H1 (cell line): ENCODE measurements at regions not wholly inside any gene's neighbourhood (a gene's known extent, or its start where the extent isn't known, plus 50 kb on each side); places are given as distances from the start of the nearest gene placed in this dataset.

Experiments
- CTCF ChIA-PET: fragments of 300-600 bp; sonication (Branson Sonifier 250); formaldehyde crosslinking; loops from one replicate; lab custom pipeline; 2021; ENCODE audit not compliant: partially characterized antibody; lab: Charles Lee
- POLR2A ChIA-PET: fragments of 300-600 bp; sonication (Branson Sonifier 250); formaldehyde crosslinking; loops from one replicate; lab custom pipeline; 2021; ENCODE audit warnings: inconsistent platforms; ENCODE audit not compliant: partially characterized antibody; lab: Charles Lee
- DNase-seq, 2 experiments: peaks; one replicate each; pipeline versions ENCODE4 v3.0.0 to v3.0.0-alpha.2; 2010 to 2022; ENCODE audit warnings: low spot score in 2 of 2, low read depth in 1 of 2, mixed read lengths in 1 of 2
- FAIRE-seq: peaks from 2 replicates; lab custom pipeline; 2011; peaks lifted over from hg19 to GRCh38; lab: Jason Lieb, UNC
- H2AFZ ChIP-seq: 2 replicates; pipeline ENCODE4 v1.8.1; 2012; ENCODE audit warnings: low read length, inconsistent platforms
- H2AK5ac ChIP-seq: 2 replicates; pipeline ENCODE4 v1.6.1; 2013; ENCODE audit warnings: low read depth, low read length
- H2BK120ac ChIP-seq: replicated peaks from 2 replicates; pipeline ENCODE3; 2013; ENCODE audit warnings: low read depth, low read length, inconsistent platforms
- H2BK12ac ChIP-seq: 2 replicates; pipeline ENCODE4 v1.6.1; 2013; ENCODE audit warnings: low read depth, low read length
- H2BK15ac ChIP-seq: 2 replicates; pipeline ENCODE4 v1.6.1; 2013; ENCODE audit warnings: low read length
- H2BK20ac ChIP-seq: 2 replicates; pipeline ENCODE4 v1.6.1; 2013; ENCODE audit warnings: low read length
- H2BK5ac ChIP-seq: 2 replicates; pipeline ENCODE4 v1.6.1; 2013; ENCODE audit warnings: low read depth, low read length
- H3K14ac ChIP-seq: 2 replicates; pipeline ENCODE4 v1.6.1; 2013; ENCODE audit warnings: inconsistent platforms; ENCODE audit not compliant: insufficient read length
- H3K18ac ChIP-seq: 2 replicates; pipeline ENCODE4 v1.6.1; 2013; ENCODE audit warnings: low read length; ENCODE audit errors: extremely low read depth
- H3K23ac ChIP-seq: 2 replicates; pipeline ENCODE4 v1.6.1; 2013; ENCODE audit warnings: inconsistent platforms; ENCODE audit not compliant: insufficient read length
- H3K23me2 ChIP-seq: 2 replicates; pipeline ENCODE4 v1.6.1; 2013; ENCODE audit warnings: low read depth, low read length
- H3K27ac ChIP-seq: 2 replicates; pipeline ENCODE4 v1.6.1; 2011; ENCODE audit warnings: low read depth, low read length, inconsistent platforms
- H3K27me3 ChIP-seq, 4 experiments: replicated peaks in 1 of 4; 1 replicate in 1 of 4; 2 replicates in 3 of 4; pipeline versions ENCODE4 v1.6.1 to v1.8.1; 2011 to 2013; ENCODE audit warnings: low read length in 3 of 4, mild to moderate bottlenecking in 3 of 4, inconsistent platforms in 2 of 4, mixed read lengths in 2 of 4, moderate library complexity in 1 of 4; ENCODE audit not compliant: control insufficient read depth in 3 of 4, insufficient read depth in 3 of 4; ENCODE audit errors: extremely low read depth in 1 of 4
- H3K36me3 ChIP-seq, 4 experiments: 2 replicates each; pipeline versions ENCODE4 v1.6.1 to v1.8.1; 2011 to 2013; ENCODE audit warnings: mild to moderate bottlenecking in 4 of 4, low read length in 3 of 4, moderate library complexity in 2 of 4, control low read depth in 1 of 4, inconsistent platforms in 1 of 4; ENCODE audit not compliant: insufficient read depth in 4 of 4, control insufficient read depth in 2 of 4
- H3K4ac ChIP-seq: replicated peaks from 2 replicates; pipeline ENCODE3; 2013; ENCODE audit warnings: low read length, low read depth, mixed read lengths, inconsistent platforms; ENCODE audit not compliant: insufficient read length
- H3K4me1 ChIP-seq, 4 experiments: replicated peaks in 1 of 4; 1 replicate in 1 of 4; 2 replicates in 3 of 4; pipeline versions ENCODE4 v1.6.1 to v1.8.1; 2011 to 2013; ENCODE audit warnings: low read length in 3 of 4, inconsistent platforms in 2 of 4, mixed read lengths in 1 of 4; ENCODE audit not compliant: insufficient read depth in 4 of 4, control insufficient read depth in 3 of 4
- H3K4me2 ChIP-seq, 2 experiments: 2 replicates each; pipeline versions ENCODE4 v1.6.1 to v1.8.1; 2011 to 2013; ENCODE audit warnings: low read depth in 2 of 2, low read length in 2 of 2, control low read depth in 1 of 2, inconsistent platforms in 1 of 2, mild to moderate bottlenecking in 1 of 2; ENCODE audit not compliant: insufficient read depth in 1 of 2
- H3K4me3 ChIP-seq, 4 experiments: fragments of 200-600, 300-600 bp in 1 of 4; sonication (generic), shearing (Covaris generic), sonication (Bioruptor Twin) in 1 of 4; 2 replicates each; pipeline versions ENCODE4 v1.5.1 to v1.8.1; 2011 to 2016; ENCODE audit warnings: low read length in 4 of 4, low read depth in 3 of 4, control low read depth in 2 of 4, inconsistent platforms in 2 of 4, mild to moderate bottlenecking in 2 of 4, mixed read lengths in 1 of 4, moderate library complexity in 1 of 4; ENCODE audit not compliant: insufficient read depth in 2 of 4; ENCODE audit errors: extremely low read depth in 1 of 4
- H3K56ac ChIP-seq: replicated peaks from 2 replicates; pipeline ENCODE3; 2013; ENCODE audit warnings: low read depth, mild to moderate bottlenecking, mixed read lengths, low read length, inconsistent platforms; ENCODE audit not compliant: insufficient read length
- H3K79me1 ChIP-seq: 2 replicates; pipeline ENCODE4 v1.6.1; 2013; ENCODE audit warnings: low read depth, low read length, control low read depth
- H3K79me2 ChIP-seq, 2 experiments: 2 replicates each; pipeline versions ENCODE4 v1.6.1 to v1.8.1; 2012 to 2013; ENCODE audit warnings: low read length in 2 of 2, mild to moderate bottlenecking in 2 of 2, inconsistent platforms in 1 of 2; ENCODE audit not compliant: insufficient read depth in 2 of 2, control insufficient read depth in 1 of 2
- H3K9ac ChIP-seq, 4 experiments: replicated peaks in 1 of 4; 1 replicate in 1 of 4; 2 replicates in 3 of 4; pipeline versions ENCODE4 v1.6.1 to v1.8.1; 2011 to 2013; ENCODE audit warnings: low read depth in 3 of 4, low read length in 3 of 4, control low read depth in 2 of 4, mild to moderate bottlenecking in 2 of 4, moderate library complexity in 2 of 4, inconsistent platforms in 1 of 4; ENCODE audit errors: extremely low read depth in 1 of 4
- H3K9me3 ChIP-seq, 2 experiments: 2 replicates each; pipeline versions ENCODE4 v1.6.1 to v1.8.1; 2012 to 2013; ENCODE audit warnings: mild to moderate bottlenecking in 2 of 2, moderate library complexity in 2 of 2, control low read depth in 1 of 2, inconsistent platforms in 1 of 2, low read depth in 1 of 2, low read length in 1 of 2, mixed read lengths in 1 of 2; ENCODE audit not compliant: insufficient read depth in 2 of 2
- H4K20me1 ChIP-seq, 2 experiments: replicated peaks in 1 of 2; 2 replicates each; pipeline versions ENCODE3 to v1.8.1; 2011 to 2013; ENCODE audit warnings: inconsistent platforms in 2 of 2, low read length in 2 of 2, mild to moderate bottlenecking in 1 of 2; ENCODE audit not compliant: insufficient read depth in 2 of 2, control insufficient read depth in 1 of 2
- H4K5ac ChIP-seq: 2 replicates; pipeline ENCODE4 v1.6.1; 2013; ENCODE audit warnings: low read length, low read depth, mixed read lengths, inconsistent platforms; ENCODE audit not compliant: insufficient read length
- H4K8ac ChIP-seq: 2 replicates; pipeline ENCODE4 v1.8.0; 2013; ENCODE audit warnings: mild to moderate bottlenecking, moderate library complexity, low read length, inconsistent platforms; ENCODE audit not compliant: insufficient read depth; ENCODE audit errors: extremely low read depth
- H4K91ac ChIP-seq: replicated peaks from 2 replicates; pipeline ENCODE3; 2013; ENCODE audit warnings: low read length, mixed read lengths, inconsistent platforms; ENCODE audit not compliant: insufficient read length
- MAX ChIP-seq: IDR thresholded peaks from 2 replicates; pipeline ENCODE4 v1.6.1; 2012; ENCODE audit warnings: inconsistent platforms
- SUZ12 ChIP-seq: fragments of 200-600 bp; sonication (generic); IDR thresholded peaks from 2 replicates; pipeline ENCODE4 v1.6.1; 2012; ENCODE audit warnings: mild to moderate bottlenecking, inconsistent platforms, low read length, moderate library complexity, mixed read lengths
- TCF12 ChIP-seq: IDR thresholded peaks from 2 replicates; pipeline ENCODE4 v1.6.1; 2011; ENCODE audit warnings: low read depth, mild to moderate bottlenecking, low read length
- WGBS, 2 experiments: shearing (Covaris generic) in 1 of 2; methylation state at CpG; one replicate each; pipeline versions ENCODE4 v1.1.6 to v1.1.7; 2013 to 2015; ENCODE audit warnings: low lambda C conversion rate in 2 of 2, mixed read lengths in 2 of 2, inconsistent platforms in 1 of 2, low coverage in 1 of 2, missing lambda C conversion rate in 1 of 2; ENCODE audit not compliant: insufficient replicate concordance in 2 of 2, insufficient coverage in 1 of 2, insufficient read length in 1 of 2; ENCODE audit errors: extremely low coverage in 1 of 2, missing lambda C conversion rate in 1 of 2; 5-methylcytosine and 5-hydroxymethylcytosine counted together

GRCh38 chr6:76382201-76382600, 309.7 kb upstream of the IMPG1 start:
- no peak overlapping the region; a peak in 1 of 4 replicates for H3K4me2 ChIP-seq
- no peak overlapping the region for H3K23ac ChIP-seq
- no peak overlapping the region for H2BK5ac ChIP-seq
- no peak overlapping the region for H2AK5ac ChIP-seq
- H3K27ac ChIP-seq = no peak overlapping the region
- H3K4me3 ChIP-seq = no peak overlapping the region
- no peak overlapping the region for H2BK120ac ChIP-seq
- no peaks in the 10 kb centered on the region for H3K79me2 ChIP-seq
- H3K4ac ChIP-seq = no peak overlapping the region
- no peak overlapping the region for H3K14ac ChIP-seq
- no peak overlapping the region for H2BK12ac ChIP-seq
- DNase-seq (no peak), FAIRE-seq (no peak)
- H4K5ac ChIP-seq = no peak overlapping the region
- no peaks in the 10 kb centered on the region for H3K36me3 ChIP-seq
- H4K20me1 ChIP-seq = no peaks in the 10 kb centered on the region
- no peaks in the 10 kb centered on the region for H3K27me3 ChIP-seq
- H3K23me2 ChIP-seq = no peaks in the 10 kb centered on the region
- no peak overlapping the region for H3K56ac ChIP-seq
- peaks cover 0 to 4% (median 0%) of the 10 kb centered on the region in 4 experiments; a peak in 1 of 7 replicates for H3K4me1 ChIP-seq
- 90% methylated on average over 1 of the region's 1 CpG; no CpG with 5 or more reads in 1 of the 2 experiments for WGBS, 2 experiments
- no peak overlapping the region for H2BK20ac ChIP-seq
- no peaks in the 10 kb centered on the region for H3K9me3 ChIP-seq
- 0 out of 2 replicates have a peak overlapping the region, but pooled peaks have one; percentile 40 for H3K18ac ChIP-seq
- no peak overlapping the region for H2AFZ ChIP-seq
- H4K91ac ChIP-seq = no peak overlapping the region
- CTCF ChIA-PET = no interaction called here
- H3K9ac ChIP-seq = no peak overlapping the region
- POLR2A ChIA-PET = no interaction called here
- H3K79me1 ChIP-seq = no peaks in the 10 kb centered on the region
- no peak overlapping the region for H4K8ac ChIP-seq
- H2BK15ac ChIP-seq = no peak overlapping the region
- no peak for TF ChIP-seq SUZ12
- TF ChIP-seq TCF12 = no peak
- no peak for TF ChIP-seq MAX
